GM12891 (cell line): ENCODE measurements at regions not wholly inside any gene's neighbourhood (a gene's known extent, or its start where the extent isn't known, plus 50 kb on each side); places are given as distances from the start of the nearest gene placed in this dataset.

ENCODE experiments used
- POLR2A ChIP-seq: IDR thresholded peaks from 2 replicates; pipeline ENCODE4 v1.6.1; 2011; ENCODE audit warnings: low read depth, low read length, control low read depth
- POLR2AphosphoS5 ChIP-seq: IDR thresholded peaks from 2 replicates; pipeline ENCODE4 v1.6.1; 2011; ENCODE audit warnings: low read depth, low read length, control low read depth

DNA sequence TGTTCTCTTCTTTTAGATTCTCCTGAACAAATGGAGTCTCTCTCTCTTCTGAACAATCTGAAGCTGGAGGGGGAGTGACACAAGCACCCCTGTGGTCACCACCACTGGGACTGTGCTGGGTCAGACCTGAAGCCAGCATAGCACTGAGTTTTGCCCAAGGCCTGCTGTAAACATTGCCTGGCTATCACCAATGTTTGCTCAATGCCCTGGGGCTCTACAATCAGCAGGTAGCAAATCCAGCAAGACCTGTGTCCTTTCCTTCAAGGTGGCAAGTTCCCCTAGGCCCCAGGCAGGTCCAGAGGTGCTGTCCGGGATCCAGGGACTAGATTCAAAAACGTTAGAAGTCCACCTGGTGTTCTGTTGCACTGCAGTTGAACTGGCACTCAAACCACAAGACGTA is 282.8 kb upstream of the PROX1 start:
- TF ChIP-seq POLR2A = no peak
- no peak for TF ChIP-seq POLR2AphosphoS5
